OCI-LY3 (cell line): ENCODE measurements at regions not wholly inside any gene's neighbourhood (a gene's known extent, or its start where the extent isn't known, plus 50 kb on each side); places are given as distances from the start of the nearest gene placed in this dataset.

ENCODE experiments used
- EZH2phosphoT487 ChIP-seq: fragments of 200-600 bp; shearing (Covaris generic); IDR thresholded peaks from 2 replicates; pipeline ENCODE4 v1.6.1; 2018; ENCODE audit warnings: antibody characterized with exemption, mixed run types, low read depth
- TF ChIP-seq, protein P1 (sequence below): fragments of 200-600, 300-600 bp; sonication (generic); IDR thresholded peaks from 2 replicates; pipeline ENCODE4 v1.5.1; 2014; ENCODE audit warnings: antibody characterized with exemption, low read length, low read depth

DNA sequence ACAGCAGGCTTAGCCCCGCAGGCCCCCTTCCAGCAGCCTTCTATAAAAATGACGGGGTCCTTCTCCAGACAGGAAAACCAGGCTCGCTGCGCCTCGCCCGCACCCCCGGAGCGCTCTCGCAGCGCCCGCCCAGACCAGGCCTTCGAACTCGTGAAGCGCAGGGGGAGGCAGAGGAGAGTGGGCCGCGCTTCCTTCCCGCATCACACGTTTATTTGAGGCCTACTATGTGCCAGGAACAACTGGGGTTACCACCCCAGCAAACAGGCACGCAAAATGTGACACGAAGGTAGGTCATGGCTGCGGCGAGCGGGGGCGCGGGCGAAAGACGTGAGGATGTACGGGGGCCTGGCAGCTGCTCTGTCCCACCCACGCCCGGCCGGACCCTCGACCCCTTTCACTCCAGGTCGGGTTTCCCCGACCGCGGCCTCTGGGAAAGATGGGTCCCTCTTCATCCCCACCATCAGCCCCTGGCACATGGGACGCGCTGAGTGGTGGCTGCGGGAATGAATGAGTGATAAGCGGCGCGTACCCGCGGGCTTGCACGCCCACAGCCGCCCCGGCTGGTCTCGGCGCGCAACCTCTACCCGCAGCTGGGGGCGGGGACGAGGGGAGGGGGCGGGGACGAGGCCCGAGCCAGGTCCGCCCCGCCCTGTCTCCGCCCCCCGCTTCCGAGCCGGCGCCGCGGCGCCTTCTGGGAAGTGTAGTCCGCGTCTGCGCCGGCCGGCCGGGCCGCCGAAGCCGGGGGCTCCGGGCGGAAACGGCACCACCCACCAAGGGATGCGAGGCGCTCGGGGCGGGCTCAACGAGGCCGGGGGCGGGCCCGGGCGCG, 59.1 kb downstream of the ZNF467 start:
- TF ChIP-seq, protein P1, sequence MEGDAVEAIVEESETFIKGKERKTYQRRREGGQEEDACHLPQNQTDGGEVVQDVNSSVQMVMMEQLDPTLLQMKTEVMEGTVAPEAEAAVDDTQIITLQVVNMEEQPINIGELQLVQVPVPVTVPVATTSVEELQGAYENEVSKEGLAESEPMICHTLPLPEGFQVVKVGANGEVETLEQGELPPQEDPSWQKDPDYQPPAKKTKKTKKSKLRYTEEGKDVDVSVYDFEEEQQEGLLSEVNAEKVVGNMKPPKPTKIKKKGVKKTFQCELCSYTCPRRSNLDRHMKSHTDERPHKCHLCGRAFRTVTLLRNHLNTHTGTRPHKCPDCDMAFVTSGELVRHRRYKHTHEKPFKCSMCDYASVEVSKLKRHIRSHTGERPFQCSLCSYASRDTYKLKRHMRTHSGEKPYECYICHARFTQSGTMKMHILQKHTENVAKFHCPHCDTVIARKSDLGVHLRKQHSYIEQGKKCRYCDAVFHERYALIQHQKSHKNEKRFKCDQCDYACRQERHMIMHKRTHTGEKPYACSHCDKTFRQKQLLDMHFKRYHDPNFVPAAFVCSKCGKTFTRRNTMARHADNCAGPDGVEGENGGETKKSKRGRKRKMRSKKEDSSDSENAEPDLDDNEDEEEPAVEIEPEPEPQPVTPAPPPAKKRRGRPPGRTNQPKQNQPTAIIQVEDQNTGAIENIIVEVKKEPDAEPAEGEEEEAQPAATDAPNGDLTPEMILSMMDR: no peak
- TF ChIP-seq EZH2phosphoT487: no peak
